ENCODE measurements at regions not wholly inside any gene's neighbourhood (a gene's known extent, or its start where the extent isn't known, plus 50 kb on each side); places are given as distances from the start of the nearest gene placed in this dataset.
"Not testable (repeated sequence)": the region's sequence is repeated elsewhere in the genome, so short reads cannot be mapped to it uniquely, and the experiment has no call there.

DNA sequence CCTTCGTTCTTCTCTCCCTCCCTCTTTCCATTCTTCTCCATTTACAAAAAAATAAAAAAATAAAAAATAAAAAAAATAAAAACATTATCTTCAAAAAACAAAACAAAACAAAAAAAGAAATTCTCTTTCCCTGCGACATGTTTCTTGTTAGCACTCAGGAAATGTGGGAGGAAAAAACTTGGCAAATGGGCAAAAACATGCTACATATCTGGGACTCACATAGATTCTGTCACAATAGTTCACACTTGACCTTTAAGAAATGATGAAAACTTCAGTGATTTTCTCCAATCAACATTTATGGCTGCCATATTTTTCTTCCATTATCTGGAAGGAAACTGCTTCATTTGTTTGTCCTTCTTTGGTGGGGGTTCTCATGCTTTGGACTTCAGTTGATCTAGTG lies 109.3 kb downstream of the PRKAB2 start:
- TF ChIP-seq, protein P1, sequence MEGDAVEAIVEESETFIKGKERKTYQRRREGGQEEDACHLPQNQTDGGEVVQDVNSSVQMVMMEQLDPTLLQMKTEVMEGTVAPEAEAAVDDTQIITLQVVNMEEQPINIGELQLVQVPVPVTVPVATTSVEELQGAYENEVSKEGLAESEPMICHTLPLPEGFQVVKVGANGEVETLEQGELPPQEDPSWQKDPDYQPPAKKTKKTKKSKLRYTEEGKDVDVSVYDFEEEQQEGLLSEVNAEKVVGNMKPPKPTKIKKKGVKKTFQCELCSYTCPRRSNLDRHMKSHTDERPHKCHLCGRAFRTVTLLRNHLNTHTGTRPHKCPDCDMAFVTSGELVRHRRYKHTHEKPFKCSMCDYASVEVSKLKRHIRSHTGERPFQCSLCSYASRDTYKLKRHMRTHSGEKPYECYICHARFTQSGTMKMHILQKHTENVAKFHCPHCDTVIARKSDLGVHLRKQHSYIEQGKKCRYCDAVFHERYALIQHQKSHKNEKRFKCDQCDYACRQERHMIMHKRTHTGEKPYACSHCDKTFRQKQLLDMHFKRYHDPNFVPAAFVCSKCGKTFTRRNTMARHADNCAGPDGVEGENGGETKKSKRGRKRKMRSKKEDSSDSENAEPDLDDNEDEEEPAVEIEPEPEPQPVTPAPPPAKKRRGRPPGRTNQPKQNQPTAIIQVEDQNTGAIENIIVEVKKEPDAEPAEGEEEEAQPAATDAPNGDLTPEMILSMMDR (IDR thresholded peaks at IDR 0.05), result no peak
- Mint-ChIP-seq H3K36me3 (ENCODE audit: unreplicated experiment) (no peaks in the 10 kb centered on the region), H3K4me3 (ENCODE audit: unreplicated experiment) (no peak overlapping the region), H3K4me1 (ENCODE audit: unreplicated experiment) (no peaks in the 10 kb centered on the region), H3K9me3 (ENCODE audit: unreplicated experiment) (no peaks in the 10 kb centered on the region), H3K27me3 (ENCODE audit: unreplicated experiment) (no peaks in the 10 kb centered on the region), H3K27ac (ENCODE audit: unreplicated experiment) (no peak overlapping the region)
- no peak for DNase-seq (ENCODE audit: extremely low spot score, unreplicated experiment)

DNA sequence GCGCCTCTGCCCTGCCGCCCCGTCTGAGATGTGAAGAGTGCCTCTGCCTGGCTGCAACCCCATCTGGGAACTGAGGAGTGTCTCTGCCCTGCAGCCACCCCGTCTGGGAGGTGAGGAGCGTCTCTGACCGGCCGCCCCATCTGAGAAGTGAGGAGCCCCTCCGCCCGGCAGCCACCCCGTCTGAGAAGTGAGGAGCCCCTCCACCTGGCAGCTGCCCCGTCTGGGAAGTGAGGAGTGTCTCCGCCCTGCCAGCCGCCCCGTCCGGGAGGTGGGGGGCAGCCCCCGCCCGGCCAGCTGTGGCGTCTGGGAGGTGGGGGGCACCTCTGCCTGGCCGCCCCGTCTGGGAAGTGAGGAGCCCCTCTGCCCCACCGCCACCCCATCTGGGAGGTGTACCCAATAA lies 110.4 kb downstream of the PRKAB2 start:
- H3K9me3 Mint-ChIP-seq (ENCODE audit: unreplicated experiment); H3K4me1 Mint-ChIP-seq (ENCODE audit: unreplicated experiment); H3K27me3 Mint-ChIP-seq (ENCODE audit: unreplicated experiment); H3K4me3 Mint-ChIP-seq (ENCODE audit: unreplicated experiment); DNase-seq (ENCODE audit: extremely low spot score, unreplicated experiment); H3K36me3 Mint-ChIP-seq (ENCODE audit: unreplicated experiment); H3K27ac Mint-ChIP-seq (ENCODE audit: unreplicated experiment): not testable (repeated sequence)

DNA sequence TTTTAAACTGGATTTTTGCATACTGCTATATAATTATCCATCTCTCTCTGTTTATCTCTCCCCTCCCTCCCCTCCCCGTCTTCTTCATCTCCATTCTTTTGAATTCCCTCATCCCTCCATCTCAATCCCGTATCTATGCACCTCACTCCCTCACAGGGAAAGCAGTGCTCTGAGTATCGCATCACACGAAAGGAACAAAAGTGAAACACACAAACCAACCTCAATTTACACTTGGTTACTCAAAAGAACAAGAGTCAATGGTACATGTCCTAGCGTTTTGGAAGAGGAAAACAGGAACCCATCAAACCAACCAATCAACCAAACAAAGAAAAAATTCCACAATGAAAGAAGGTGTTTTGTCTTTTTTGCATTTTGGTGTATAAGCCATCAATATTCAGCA lies 115.1 kb downstream of the NBPF12 start:
- H3K27me3 Mint-ChIP-seq (ENCODE audit: unreplicated experiment), result peaks cover 9% of the 10 kb centered on the region

DNA sequence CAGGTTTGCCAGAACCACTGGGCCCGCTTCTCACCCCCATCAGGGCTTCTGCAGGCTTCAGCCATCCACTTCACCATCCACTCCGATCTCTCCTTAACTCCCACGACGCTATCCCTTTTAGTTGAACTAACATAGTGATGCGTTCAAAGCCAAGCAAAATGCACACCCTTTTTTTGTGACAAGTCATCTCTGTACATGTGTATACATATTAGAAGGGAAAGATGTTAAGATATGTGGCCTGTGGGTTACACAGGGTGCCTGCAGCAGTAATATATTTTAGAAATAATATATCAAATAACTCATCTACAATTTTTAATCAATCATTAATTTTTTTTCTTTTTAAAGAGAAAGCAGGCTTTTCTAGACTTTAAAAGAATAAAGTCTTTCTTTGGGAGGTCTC lies 114.6 kb downstream of the NBPF12 start:
- no peaks in the 10 kb centered on the region for H3K4me1 Mint-ChIP-seq (ENCODE audit: unreplicated experiment)
- H3K27ac Mint-ChIP-seq (ENCODE audit: unreplicated experiment), result no peak overlapping the region
- peaks cover 11% of the 10 kb centered on the region for H3K27me3 Mint-ChIP-seq (ENCODE audit: unreplicated experiment)
- no peaks in the 10 kb centered on the region for H3K36me3 Mint-ChIP-seq (ENCODE audit: unreplicated experiment)
- DNase-seq (ENCODE audit: extremely low spot score, unreplicated experiment), result no peak
- TF ChIP-seq, protein P1 (IDR thresholded peaks at IDR 0.05), result no peak
- H3K4me3 Mint-ChIP-seq (ENCODE audit: unreplicated experiment), result no peak overlapping the region
- no peaks in the 10 kb centered on the region for H3K9me3 Mint-ChIP-seq (ENCODE audit: unreplicated experiment)

More for the DNA sequence above, 115.1 kb downstream of the NBPF12 start:
- Mint-ChIP-seq H3K36me3 (ENCODE audit: unreplicated experiment) (no peaks in the 10 kb centered on the region), H3K27ac (ENCODE audit: unreplicated experiment) (no peak overlapping the region), H3K9me3 (ENCODE audit: unreplicated experiment) (no peaks in the 10 kb centered on the region), H3K4me3 (ENCODE audit: unreplicated experiment) (no peak overlapping the region), H3K4me1 (ENCODE audit: unreplicated experiment) (no peaks in the 10 kb centered on the region)
- no peak for DNase-seq (ENCODE audit: extremely low spot score, unreplicated experiment)
- TF ChIP-seq, protein P1 (IDR thresholded peaks at IDR 0.05), result no peak

DNA sequence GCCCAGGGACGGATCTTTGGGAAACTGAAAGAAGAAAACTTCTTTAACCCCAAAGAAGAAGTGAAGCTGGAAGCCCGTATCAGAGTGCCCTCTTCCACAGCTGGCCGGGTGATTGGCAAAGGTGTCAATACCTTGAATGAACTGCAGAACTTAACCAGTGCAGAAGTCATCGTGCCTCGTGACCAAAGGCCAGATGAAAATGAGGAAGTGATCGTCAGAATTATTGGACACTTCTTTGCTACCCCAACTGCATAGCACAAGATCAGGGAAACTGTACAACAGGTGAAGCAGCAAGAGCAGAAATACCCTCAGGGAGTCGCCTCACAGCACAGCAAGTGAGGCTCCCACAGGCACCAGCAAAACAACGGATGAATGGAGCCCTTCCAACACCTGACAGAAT lies 114.0 kb downstream of the NBPF12 start:
- Mint-ChIP-seq H3K27me3 (ENCODE audit: unreplicated experiment) (peaks cover 11% of the 10 kb centered on the region), H3K36me3 (ENCODE audit: unreplicated experiment) (no peaks in the 10 kb centered on the region), H3K4me1 (ENCODE audit: unreplicated experiment) (no peaks in the 10 kb centered on the region), H3K4me3 (ENCODE audit: unreplicated experiment) (no peak overlapping the region), H3K9me3 (ENCODE audit: unreplicated experiment) (no peaks in the 10 kb centered on the region), H3K27ac (ENCODE audit: unreplicated experiment) (no peak overlapping the region)
- TF ChIP-seq, protein P1 (IDR thresholded peaks at IDR 0.05), result no peak
- no peak for DNase-seq (ENCODE audit: extremely low spot score, unreplicated experiment)

DNA sequence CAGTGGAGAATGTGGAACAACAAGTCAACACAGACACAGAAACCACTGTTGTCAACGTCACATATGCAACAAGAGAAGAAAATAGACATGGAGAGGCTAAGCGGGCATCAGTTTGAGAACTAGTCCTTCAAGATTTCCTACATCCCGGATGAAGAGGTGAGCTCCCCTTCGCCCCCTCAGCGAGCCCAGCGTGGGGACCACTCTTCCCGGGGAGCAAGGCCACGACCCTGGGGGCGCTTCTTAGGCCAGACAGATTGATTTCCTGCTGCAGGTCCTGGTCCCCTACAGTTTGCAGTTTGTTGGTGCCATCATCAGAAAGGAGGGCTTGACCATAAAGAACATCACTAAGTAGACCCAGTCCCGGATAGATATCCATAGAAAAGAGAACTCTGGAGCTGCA lies 113.0 kb downstream of the NBPF12 start:
- no peaks in the 10 kb centered on the region for H3K9me3 Mint-ChIP-seq (ENCODE audit: unreplicated experiment)
- no peak overlapping the region for H3K27ac Mint-ChIP-seq (ENCODE audit: unreplicated experiment)
- H3K4me3 Mint-ChIP-seq (ENCODE audit: unreplicated experiment), result no peak overlapping the region

More for the DNA sequence above, 113.0 kb downstream of the NBPF12 start:
- H3K27me3 Mint-ChIP-seq (ENCODE audit: unreplicated experiment), result peaks cover 9% of the 10 kb centered on the region
- no peaks in the 10 kb centered on the region for H3K36me3 Mint-ChIP-seq (ENCODE audit: unreplicated experiment)
- DNase-seq (ENCODE audit: extremely low spot score, unreplicated experiment), result no peak
- no peaks in the 10 kb centered on the region for H3K4me1 Mint-ChIP-seq (ENCODE audit: unreplicated experiment)
- TF ChIP-seq, protein P1 (IDR thresholded peaks at IDR 0.05), result no peak
